SK-N-SH (cell line): ENCODE measurements at regions not wholly inside any gene's neighbourhood (a gene's known extent, or its start where the extent isn't known, plus 50 kb on each side); places are given as distances from the start of the nearest gene placed in this dataset.

Experiments used
- CTCF ChIA-PET: fragments of 300-600, 350-600 bp; formaldehyde crosslinking; extraction: SDS; loops from one replicate; lab custom pipeline; 2021; lab: Yijun Ruan, JAX
- POLR2A ChIA-PET: fragments of 350-600 bp; sonication (Branson Sonifier 250); formaldehyde crosslinking; extraction: SDS; loops from one replicate; lab custom pipeline; 2020; ENCODE audit warnings: antibody characterized with exemption, inconsistent platforms; lab: Yijun Ruan, JAX
- DNase-seq: peaks from one replicate; pipeline ENCODE4 v3.0.0; 2012
- H2AFZ ChIP-seq: fragments of 200-600 bp; sonication (generic); 2 replicates; pipeline ENCODE4 v1.8.1; 2016; ENCODE audit warnings: antibody characterized with exemption, mild to moderate bottlenecking, low read depth
- H3F3A ChIP-seq: fragments of 200-600 bp; sonication (generic); replicated peaks from 2 replicates; pipeline ENCODE3; 2016; ENCODE audit warnings: antibody characterized with exemption, mild to moderate bottlenecking; ENCODE audit not compliant: insufficient read depth
- H3K27ac ChIP-seq, 2 experiments: fragments of 200-500 bp in 1 of 2; fragments of 200-600 bp in 1 of 2; sonication (Bioruptor generic) in 1 of 2; sonication (generic), shearing (Covaris generic) in 1 of 2; 2 replicates each; pipeline versions ENCODE4 v1.5.1 to v1.6.1; 2014 to 2016; ENCODE audit warnings: low read depth in 2 of 2, inconsistent platforms in 1 of 2, low read length in 1 of 2, mild to moderate bottlenecking in 1 of 2, mixed read lengths in 1 of 2
- H3K27me3 ChIP-seq: fragments of 200-600 bp; sonication (generic), shearing (Covaris generic); 2 replicates; pipeline ENCODE4 v1.6.1; 2016; ENCODE audit warnings: mixed run types; ENCODE audit not compliant: insufficient read depth
- H3K36me3 ChIP-seq, 2 experiments: fragments of 200-500 bp in 1 of 2; fragments of 200-600 bp in 1 of 2; sonication (Bioruptor generic) in 1 of 2; sonication (generic) in 1 of 2; replicated peaks in 1 of 2; 2 replicates each; pipeline versions ENCODE3 to v1.5.1; 2014 to 2016; ENCODE audit warnings: low read length in 1 of 2, mild to moderate bottlenecking in 1 of 2; ENCODE audit not compliant: insufficient read depth in 2 of 2, control insufficient read depth in 1 of 2
- H3K4me1 ChIP-seq, 2 experiments: fragments of 200-500 bp in 1 of 2; fragments of 200-600 bp in 1 of 2; sonication (Bioruptor generic) in 1 of 2; sonication (generic), shearing (Covaris generic) in 1 of 2; 2 replicates each; pipeline versions ENCODE4 v1.5.1 to v1.6.1; 2014 to 2016; ENCODE audit warnings: low read depth in 1 of 2, low read length in 1 of 2, mixed run types in 1 of 2; ENCODE audit not compliant: insufficient read depth in 2 of 2, control insufficient read depth in 1 of 2
- H3K4me2 ChIP-seq: fragments of 200-600 bp; sonication (generic), shearing (Covaris generic); 2 replicates; pipeline ENCODE4 v1.6.1; 2017; ENCODE audit warnings: mixed run types
- H3K4me3 ChIP-seq, 2 experiments: fragments of 200-500 bp in 1 of 2; fragments of 200-600 bp in 1 of 2; sonication (Bioruptor generic) in 1 of 2; sonication (generic), shearing (Covaris generic) in 1 of 2; 2 replicates each; pipeline versions ENCODE4 v1.5.1 to v1.8.1; 2014 to 2016; ENCODE audit warnings: low read depth in 2 of 2, inconsistent platforms in 1 of 2, low read length in 1 of 2, mild to moderate bottlenecking in 1 of 2, mixed read lengths in 1 of 2, moderate library complexity in 1 of 2
- H3K79me2 ChIP-seq: fragments of 200-600 bp; sonication (generic); 2 replicates; pipeline ENCODE4 v1.8.1; 2017; ENCODE audit warnings: mild to moderate bottlenecking; ENCODE audit not compliant: insufficient read depth
- H3K9ac ChIP-seq: fragments of 200-600 bp; sonication (generic); 2 replicates; pipeline ENCODE4 v1.6.1; 2017; ENCODE audit warnings: mixed run types
- H3K9me2 ChIP-seq: fragments of 200-600 bp; sonication (generic); 2 replicates; pipeline ENCODE4 v1.6.1; 2017; ENCODE audit warnings: mixed run types
- H3K9me3 ChIP-seq: fragments of 200-600 bp; sonication (generic); 2 replicates; pipeline ENCODE4 v1.6.1; 2017; ENCODE audit warnings: mixed run types, mild to moderate bottlenecking, moderate library complexity
- H4K20me1 ChIP-seq: fragments of 200-600 bp; sonication (generic); 2 replicates; pipeline ENCODE4 v1.6.1; 2017; ENCODE audit warnings: mild to moderate bottlenecking, mixed run types; ENCODE audit not compliant: insufficient read depth
- EP300 ChIP-seq, 2 experiments: IDR thresholded peaks; 2 replicates each; pipeline versions ENCODE4 v1.4.0 to v1.6.1; 2012; ENCODE audit warnings: borderline replicate concordance in 1 of 2, low read depth in 1 of 2, low read length in 1 of 2
- EZH2phosphoT487 ChIP-seq: fragments of 200-600 bp; sonication (generic); IDR thresholded peaks from 2 replicates; pipeline ENCODE4 v1.6.1; 2017; ENCODE audit warnings: low read depth, mixed run types, mild to moderate bottlenecking, antibody characterized with exemption, moderate library complexity, borderline replicate concordance
- FOSL2 ChIP-seq: IDR thresholded peaks from 2 replicates; pipeline ENCODE4 v1.4.0; 2012; ENCODE audit warnings: low read depth, mild to moderate bottlenecking, moderate library complexity, borderline replicate concordance
- FOXM1 ChIP-seq: IDR thresholded peaks from 2 replicates; pipeline ENCODE4 v1.4.0; 2012; ENCODE audit warnings: low read depth, mild to moderate bottlenecking
- IRF3 ChIP-seq: fragments of 150-350 bp; IDR thresholded peaks from 2 replicates; pipeline ENCODE4 v1.6.1; 2016; ENCODE audit warnings: mild to moderate bottlenecking, low read depth, low read length
- MEF2A ChIP-seq: IDR thresholded peaks from 2 replicates; pipeline ENCODE4 v1.4.0; 2012; ENCODE audit warnings: low read depth, borderline replicate concordance
- NFIC ChIP-seq: IDR thresholded peaks from 2 replicates; pipeline ENCODE4 v1.4.0; 2012; ENCODE audit warnings: borderline replicate concordance
- PBX3 ChIP-seq: IDR thresholded peaks from 2 replicates; pipeline ENCODE4; 2012
- RFX5 ChIP-seq: IDR thresholded peaks from 2 replicates; pipeline ENCODE4 v1.6.1; 2012; ENCODE audit warnings: mild to moderate bottlenecking, improper control_type of control experiment, low read length
- SIN3A ChIP-seq: IDR thresholded peaks from 2 replicates; pipeline ENCODE4 v1.6.1; 2012; ENCODE audit warnings: low read depth, mild to moderate bottlenecking, low read length, moderate library complexity, borderline replicate concordance
- USF2 ChIP-seq: fragments of 150-350 bp; IDR thresholded peaks from 2 replicates; pipeline ENCODE4 v1.6.1; 2017; ENCODE audit warnings: antibody characterized with exemption, low read length, low read depth, borderline replicate concordance
- WGBS: methylation state at CpG from one replicate; pipeline ENCODE4 v1.1.6; 2017; ENCODE audit warnings: low lambda C conversion rate; 5-methylcytosine and 5-hydroxymethylcytosine counted together

- Histone ChIP-seq H3K27ac (no peak overlapping the region), H3K27me3 (no peaks in the 10 kb centered on the region)
- POLR2A ChIA-PET, result no interaction called here
Measured at GRCh38 chr12:126144603-126145002, 1079.4 kb downstream of the AACS start.

GRCh38 chr12:126147321-126147720 is 1082.1 kb downstream of the AACS start:
- CTCF ChIA-PET, result no interaction called here
- 33% methylated on average over 1 of the region's 1 CpG for WGBS

More at GRCh38 chr12:126144603-126145002, 1079.4 kb downstream of the AACS start:
- DNase-seq, result no peak
- no peak overlapping the region for H2AFZ ChIP-seq
- no peaks in the 10 kb centered on the region for H3K9me2 ChIP-seq
- no peak overlapping the region for H3K4me3 ChIP-seq
- H3K79me2 ChIP-seq, result no peaks in the 10 kb centered on the region
- CTCF ChIA-PET, result interaction anchor here (1.0 kb wide), 1 partner anchor 10 kb away, joined by 3 read pairs; no protein-coding TSS in a partner anchor
- no peak overlapping the region for H3K4me2 ChIP-seq
- 56% methylated on average over 4 of the region's 4 CpGs for WGBS
- no peaks in the 10 kb centered on the region for H3K36me3 ChIP-seq
- no peaks in the 10 kb centered on the region for H4K20me1 ChIP-seq
- H3K9ac ChIP-seq, result no peak overlapping the region
- peaks cover 3% of the 10 kb centered on the region; the same call in 1 of the 2 replicates for H3K9me3 ChIP-seq
- TF ChIP-seq FOSL2 (no peak), SIN3A (no peak), PBX3 (no peak), IRF3 (no peak), MEF2A (no peak), NFIC (no peak), USF2 (no peak)
- H3F3A ChIP-seq, result no peaks in the 10 kb centered on the region
- no peaks in the 10 kb centered on the region for H3K4me1 ChIP-seq

More at GRCh38 chr12:126147321-126147720, 1082.1 kb downstream of the AACS start:
- H3F3A ChIP-seq, result no peaks in the 10 kb centered on the region
- POLR2A ChIA-PET, result no interaction called here
- DNase-seq, result no peak
- H3K79me2 ChIP-seq, result no peaks in the 10 kb centered on the region
- H3K4me1 ChIP-seq, result no peaks in the 10 kb centered on the region
- no peaks in the 10 kb centered on the region for H3K9me2 ChIP-seq
- H2AFZ ChIP-seq, result no peak overlapping the region
- H3K4me2 ChIP-seq, result no peak overlapping the region
- no peak overlapping the region for H3K9ac ChIP-seq
- no peaks in the 10 kb centered on the region for H4K20me1 ChIP-seq
- no peak overlapping the region for H3K4me3 ChIP-seq
- H3K9me3 ChIP-seq, result no peaks in the 10 kb centered on the region
- H3K36me3 ChIP-seq, result no peaks in the 10 kb centered on the region
- no peak overlapping the region for H3K27ac ChIP-seq
- H3K27me3 ChIP-seq, result no peaks in the 10 kb centered on the region
- TF ChIP-seq EP300 (IDR thresholded peaks at IDR 0.05; ENCODE audit: borderline replicate concordance in 1 of 2, low read depth in 1 of 2, low read length in 1 of 2) (no peak), FOXM1 (no peak), EZH2phosphoT487 (no peak), RFX5 (no peak)
